ENCODE measurements at regions not wholly inside any gene's neighbourhood (a gene's known extent, or its start where the extent isn't known, plus 50 kb on each side); places are given as distances from the start of the nearest gene placed in this dataset.

- ATAC-seq (ENCODE audit: poor library complexity): no peak
- no peak for DNase-seq
- intact Hi-C loops (cut with DNase I): no loop called here
Observed at GRCh38 chr3:98968824-98969223, 67.3 kb upstream of the DCBLD2 start.

GRCh38 chr3:98968347-98968746 lies 66.9 kb upstream of the DCBLD2 start:
- DNase-seq (no peak), ATAC-seq (ENCODE audit: poor library complexity) (no peak)
- intact Hi-C loops (cut with DNase I): no loop called here

- intact Hi-C loops (cut with DNase I): no loop called here
- DNase-seq (no peak), ATAC-seq (ENCODE audit: poor library complexity) (no peak)
Observed at GRCh38 chr3:98967758-98968157, 66.3 kb upstream of the DCBLD2 start.

- DNase-seq (no peak), ATAC-seq (ENCODE audit: poor library complexity) (no peak)
- intact Hi-C loops (cut with DNase I): no loop called here
Observed at GRCh38 chr3:98966862-98967546, 65.5 kb upstream of the DCBLD2 start.

GRCh38 chr3:98966434-98966833 lies 64.9 kb upstream of the DCBLD2 start:
- intact Hi-C loops (cut with DNase I): no loop called here
- DNase-seq (no peak), ATAC-seq (ENCODE audit: poor library complexity) (no peak)

- intact Hi-C loops (cut with DNase I): no loop called here
- DNase-seq: no peak
- ATAC-seq (ENCODE audit: poor library complexity): no peak
Observed at GRCh38 chr3:98964784-98965183, 63.3 kb upstream of the DCBLD2 start.

- ATAC-seq (ENCODE audit: poor library complexity): no peak
- intact Hi-C loops (cut with DNase I): no loop called here
- no peak for DNase-seq
Observed at GRCh38 chr3:98963546-98963945, 62.1 kb upstream of the DCBLD2 start.

GRCh38 chr3:98962951-98963350 lies 61.5 kb upstream of the DCBLD2 start:
- intact Hi-C loops (cut with DNase I): no loop called here
- DNase-seq (no peak), ATAC-seq (ENCODE audit: poor library complexity) (no peak)

GRCh38 chr3:98962189-98962930 lies 60.9 kb upstream of the DCBLD2 start:
- intact Hi-C loops (cut with DNase I): no loop called here
- no peak for ATAC-seq (ENCODE audit: poor library complexity)

GRCh38 chr3:98961161-98962155 lies 60.0 kb upstream of the DCBLD2 start:
- ATAC-seq (ENCODE audit: poor library complexity): no peak
- DNase-seq: no peak
- intact Hi-C loops (cut with DNase I): no loop called here

More at GRCh38 chr3:98962189-98962930, 60.9 kb upstream of the DCBLD2 start:
- no peak for DNase-seq

- DNase-seq: no peak
- intact Hi-C loops (cut with DNase I): no loop called here
Observed at GRCh38 chr3:98957681-98958080, 56.2 kb upstream of the DCBLD2 start.

GRCh38 chr3:98956008-98956407 lies 54.5 kb upstream of the DCBLD2 start:
- no peak for ATAC-seq (ENCODE audit: poor library complexity)
- intact Hi-C loops (cut with DNase I): no loop called here
- no peak for DNase-seq

More at GRCh38 chr3:98957681-98958080, 56.2 kb upstream of the DCBLD2 start:
- no peak for ATAC-seq (ENCODE audit: poor library complexity)

- intact Hi-C loops (cut with DNase I): no loop called here
- ATAC-seq (ENCODE audit: poor library complexity) (no peak), DNase-seq (no peak)
Observed at GRCh38 chr3:98954791-98955604, 53.5 kb upstream of the DCBLD2 start.

- no peak for ATAC-seq (ENCODE audit: poor library complexity)
- intact Hi-C loops (cut with DNase I): no loop called here
- no peak for DNase-seq
Observed at GRCh38 chr3:98954242-98954641, 52.7 kb upstream of the DCBLD2 start.

- DNase-seq (no peak), ATAC-seq (ENCODE audit: poor library complexity) (no peak)
- intact Hi-C loops (cut with DNase I): no loop called here
Observed at GRCh38 chr3:98952404-98952803, 50.9 kb upstream of the DCBLD2 start.
